GM12874 (cell line): ENCODE measurements at regions not wholly inside any gene's neighbourhood (a gene's known extent, or its start where the extent isn't known, plus 50 kb on each side); places are given as distances from the start of the nearest gene placed in this dataset.

Source experiments
- CTCF ChIP-seq: IDR thresholded peaks from 2 replicates; pipeline ENCODE4 v1.5.1; 2011; ENCODE audit warnings: low read depth, mild to moderate bottlenecking, control low read depth, low read length, moderate library complexity; ENCODE audit not compliant: insufficient read depth

- TF ChIP-seq CTCF, result no peak
Observed at GRCh38 chr13:79937771-79938216, 403.1 kb downstream of the SPRY2 start.

GRCh38 chr13:79937311-79937710 lies 403.6 kb downstream of the SPRY2 start:
- no peak for TF ChIP-seq CTCF

- no peak for TF ChIP-seq CTCF
Observed at GRCh38 chr13:79936368-79937136, 404.4 kb downstream of the SPRY2 start.

GRCh38 chr13:79935121-79935520 lies 405.8 kb downstream of the SPRY2 start:
- no peak for TF ChIP-seq CTCF

- TF ChIP-seq CTCF, result no peak
Observed at GRCh38 chr13:79933389-79933788, 407.5 kb downstream of the SPRY2 start.

GRCh38 chr13:79932556-79932955 lies 408.4 kb downstream of the SPRY2 start:
- no peak for TF ChIP-seq CTCF

DNA sequence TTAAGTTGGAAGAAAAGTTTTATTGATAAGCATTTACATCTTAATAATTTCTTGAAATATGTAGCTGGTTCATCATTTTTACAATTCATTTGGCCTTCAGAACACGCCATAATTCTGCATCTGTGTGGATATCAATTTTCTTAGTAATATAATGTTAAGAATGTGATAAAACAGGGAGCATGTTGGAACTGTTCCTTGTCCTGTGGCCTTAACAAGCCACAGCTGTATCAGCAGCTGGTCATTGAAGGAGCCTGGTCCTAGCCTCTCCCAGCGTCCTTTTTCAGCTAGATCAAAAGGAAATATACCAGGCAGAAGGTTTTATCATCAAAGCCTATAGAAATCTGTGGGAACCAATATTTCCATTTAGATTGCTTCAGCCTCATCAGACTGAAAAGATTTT lies 421.8 kb downstream of the SPRY2 start:
- no peak for TF ChIP-seq CTCF

DNA sequence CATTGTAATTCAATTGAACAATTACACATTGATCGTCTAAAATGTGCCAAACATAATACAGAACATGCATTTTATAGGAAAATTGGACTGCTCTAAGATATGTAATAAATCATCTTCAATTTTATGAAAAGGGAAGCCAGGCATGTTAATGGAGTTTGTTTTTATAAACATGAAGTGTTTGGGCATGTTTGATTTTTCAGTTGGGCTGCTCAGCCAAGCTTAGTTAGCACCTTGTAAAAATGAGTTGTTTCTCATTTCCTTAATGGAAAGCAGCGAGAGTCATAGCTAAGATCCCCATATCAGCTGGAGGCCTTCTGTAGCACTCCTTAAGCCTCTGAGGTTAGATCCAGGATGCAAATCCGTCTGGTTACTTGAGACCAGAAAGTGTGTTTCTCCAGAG lies 422.3 kb downstream of the SPRY2 start:
- TF ChIP-seq CTCF, result no peak
